HG02885 (cell line): ENCODE measurements at regions not wholly inside any gene's neighbourhood (a gene's known extent, or its start where the extent isn't known, plus 50 kb on each side); places are given as distances from the start of the nearest gene placed in this dataset.

Experiments
- ATAC-seq: cut with Tn5 transposase; IDR thresholded peaks from one replicate; pipeline ENCODE4 v1.9.1; 2021; ENCODE audit warnings: mild to moderate bottlenecking; ENCODE audit not compliant: unreplicated experiment, poor library complexity

DNA sequence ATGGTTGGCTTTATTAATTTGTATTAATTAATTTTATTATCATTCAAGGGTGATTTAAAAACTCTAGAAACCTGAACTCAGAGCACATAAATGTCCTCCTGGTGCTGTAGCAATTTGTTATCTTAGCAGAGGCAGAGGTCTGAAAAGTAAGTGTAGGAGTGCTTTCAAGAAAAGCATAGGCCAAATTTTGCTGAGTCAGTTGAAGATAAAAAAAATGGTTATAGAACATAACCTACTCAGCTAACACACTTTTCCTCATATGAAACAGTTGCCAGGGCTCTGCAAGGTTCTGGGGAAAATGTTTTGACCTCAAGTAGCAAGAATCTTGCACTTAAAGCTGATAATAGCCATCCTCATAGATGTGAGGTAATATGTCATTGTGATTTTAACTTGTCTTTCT lies 53.5 kb upstream of the CHODL start:
- ATAC-seq = no peak

DNA sequence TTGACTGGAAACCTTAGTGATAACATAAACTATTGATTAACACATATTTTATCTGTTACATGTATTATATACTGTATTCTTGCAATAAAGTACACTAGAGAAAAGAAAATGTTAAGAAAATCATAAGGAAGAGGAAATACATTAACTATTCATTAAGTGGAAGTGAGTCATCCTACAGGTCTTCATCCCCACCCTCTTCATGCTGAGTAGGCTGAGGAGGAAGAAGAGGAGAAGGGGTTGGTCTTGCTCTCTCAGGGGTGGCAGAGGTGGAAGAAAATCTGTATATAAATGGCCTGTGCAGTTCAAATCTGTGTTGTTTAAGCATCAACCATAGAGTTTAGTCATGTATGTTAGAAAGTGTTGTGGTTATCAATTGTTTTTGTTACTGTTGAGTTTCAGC lies 66.1 kb upstream of the CHODL start:
- no peak for ATAC-seq

DNA sequence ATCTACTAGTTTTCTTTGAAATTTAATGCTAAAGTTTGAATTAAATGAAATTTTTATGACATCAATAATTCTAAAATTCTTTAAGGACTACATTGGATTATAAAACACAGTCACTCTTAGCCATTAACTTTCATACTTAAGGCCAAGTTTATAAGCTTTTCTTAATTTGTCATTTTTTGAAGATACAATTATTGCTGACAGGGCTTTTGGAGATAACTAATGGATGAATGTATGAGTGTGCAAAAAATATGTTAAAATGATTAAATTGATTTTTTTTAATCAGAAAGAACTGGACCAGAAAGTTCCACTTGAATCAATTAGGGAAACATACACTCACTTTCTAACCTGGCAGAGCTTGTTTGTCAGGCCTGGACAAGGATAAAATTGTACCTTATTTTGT lies 70.3 kb upstream of the CHODL start:
- ATAC-seq = no peak

DNA sequence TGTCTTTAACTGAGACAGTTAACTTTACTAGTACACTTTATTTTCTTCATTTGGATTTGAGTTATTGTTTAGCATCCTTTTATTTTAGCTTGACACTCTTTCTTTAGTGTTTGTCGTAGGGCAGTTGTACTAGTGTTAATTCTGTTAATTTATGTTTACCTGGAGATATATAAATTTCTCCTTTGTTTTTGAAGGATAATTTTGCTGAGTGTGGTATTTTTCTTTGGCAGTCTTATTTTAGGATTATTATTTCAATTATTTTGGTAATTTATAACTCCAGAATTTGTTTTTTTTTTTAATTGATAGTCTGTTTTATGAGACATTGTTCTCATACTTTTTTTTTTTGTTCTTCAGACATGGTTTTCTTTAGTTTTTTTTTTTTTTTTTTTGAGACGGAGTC lies 73.8 kb upstream of the CHODL start:
- ATAC-seq = no peak

DNA sequence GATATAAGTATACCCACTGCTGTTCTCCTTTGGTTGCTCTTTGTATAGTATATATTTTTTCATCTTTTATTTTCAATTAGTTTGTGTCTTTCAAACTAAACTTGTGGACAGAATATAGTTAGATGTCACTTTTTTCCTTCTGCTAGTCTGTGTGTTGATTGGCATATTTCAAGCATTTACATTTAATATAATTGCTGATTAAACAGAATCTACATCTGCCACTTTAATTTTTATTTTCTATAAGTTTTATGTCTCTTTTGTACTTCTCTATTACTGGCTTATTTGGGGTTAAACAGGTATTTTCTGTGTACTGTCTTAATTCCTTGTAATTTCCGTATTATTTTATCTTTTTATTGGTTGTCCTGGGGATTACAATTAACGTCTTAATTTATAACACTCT lies 74.4 kb upstream of the CHODL start:
- ATAC-seq = no peak

DNA sequence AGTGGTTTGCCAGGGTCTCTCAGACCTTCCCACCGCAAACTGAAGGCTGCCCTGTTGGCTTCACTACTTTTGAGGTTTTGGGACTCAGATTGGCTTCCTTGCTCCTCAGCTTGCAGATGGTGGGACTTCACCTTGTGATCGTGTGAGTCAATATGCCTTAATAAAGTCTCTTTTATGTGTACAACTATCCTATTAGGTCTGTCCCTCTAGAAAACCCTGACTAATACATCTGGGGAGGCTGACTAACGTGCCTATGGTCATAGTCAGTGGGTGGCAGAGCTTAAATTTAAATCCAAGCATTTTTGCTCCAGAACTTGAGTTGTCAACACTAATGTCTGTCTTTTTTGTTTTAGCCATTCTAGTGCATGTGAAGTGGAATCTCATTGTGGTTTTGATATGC lies 76.5 kb upstream of the CHODL start:
- ATAC-seq = no peak

DNA sequence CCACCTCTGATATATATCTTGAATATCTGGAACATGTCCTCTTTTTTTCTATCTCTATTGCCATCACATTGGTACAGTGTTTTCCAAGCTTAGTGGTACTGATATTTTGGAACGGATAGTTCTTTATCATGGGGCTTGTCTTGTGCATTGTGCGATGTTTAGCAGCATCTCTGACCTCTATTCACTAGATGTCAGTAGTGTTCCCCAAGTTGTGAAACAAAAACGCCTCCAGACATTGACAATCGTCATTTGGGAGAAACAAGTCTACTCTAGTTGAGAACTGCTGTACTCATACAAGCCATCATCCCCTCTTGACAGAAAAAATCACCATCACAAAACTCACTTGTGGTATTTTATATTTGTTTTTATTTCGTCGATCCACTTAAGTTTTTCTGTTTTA lies 79.7 kb upstream of the CHODL start:
- ATAC-seq = no peak

DNA sequence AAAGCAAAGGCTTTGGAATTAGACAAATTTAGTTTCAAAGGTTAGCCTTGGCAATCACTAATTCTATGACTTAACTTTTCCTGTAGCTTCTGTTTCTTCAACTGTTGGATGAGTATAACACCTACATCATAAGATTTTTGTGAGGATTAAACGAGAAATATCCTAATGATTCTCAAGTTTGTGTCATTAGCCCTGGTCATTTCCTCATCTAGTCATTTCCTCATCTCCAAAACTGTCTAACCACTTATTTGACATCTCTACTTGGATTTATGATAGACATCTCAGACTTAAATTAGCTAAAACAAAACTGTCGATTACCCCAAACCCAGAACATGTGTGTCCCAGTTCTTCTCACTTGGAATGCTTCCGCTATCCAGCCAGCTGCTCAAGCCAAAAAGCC lies 80.2 kb upstream of the CHODL start:
- no peak for ATAC-seq

DNA sequence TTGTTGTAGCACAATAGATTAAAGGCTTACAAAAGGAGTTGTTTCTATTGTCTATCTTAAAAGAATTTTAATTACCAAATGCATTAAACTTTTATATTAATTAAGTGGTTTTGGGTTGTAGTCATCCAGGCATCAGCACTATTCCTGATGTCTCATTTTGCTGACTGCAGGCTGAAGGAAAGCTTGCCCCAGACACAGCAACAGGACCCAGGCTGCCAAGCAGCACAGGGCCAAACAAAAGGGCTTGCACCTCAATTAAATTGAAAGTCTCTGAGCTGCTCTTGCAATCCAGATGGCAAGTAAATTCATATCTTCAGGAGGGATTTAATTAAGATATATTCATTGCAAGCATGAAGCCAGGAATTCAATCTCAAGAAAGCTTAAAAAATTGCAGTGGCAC lies 80.7 kb upstream of the CHODL start:
- ATAC-seq = no peak

DNA sequence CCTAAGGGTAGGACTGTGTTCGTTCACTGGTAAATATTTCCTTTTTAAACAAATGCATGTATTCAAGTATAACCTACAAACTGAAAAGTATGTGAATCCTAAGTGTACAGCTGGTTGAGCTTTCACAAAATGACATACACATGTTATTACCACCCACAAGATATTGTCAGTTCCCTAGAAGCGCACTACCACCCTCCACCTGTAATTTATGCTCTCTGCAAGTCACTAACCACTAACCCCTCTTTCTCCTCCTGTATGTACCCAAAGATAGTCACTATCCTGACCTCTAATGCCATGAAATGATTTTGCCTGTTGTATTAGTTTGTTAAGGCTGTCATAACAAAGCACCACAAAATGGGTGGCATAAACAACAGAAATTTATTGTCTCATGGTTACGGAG lies 82.8 kb upstream of the CHODL start:
- ATAC-seq = no peak

DNA sequence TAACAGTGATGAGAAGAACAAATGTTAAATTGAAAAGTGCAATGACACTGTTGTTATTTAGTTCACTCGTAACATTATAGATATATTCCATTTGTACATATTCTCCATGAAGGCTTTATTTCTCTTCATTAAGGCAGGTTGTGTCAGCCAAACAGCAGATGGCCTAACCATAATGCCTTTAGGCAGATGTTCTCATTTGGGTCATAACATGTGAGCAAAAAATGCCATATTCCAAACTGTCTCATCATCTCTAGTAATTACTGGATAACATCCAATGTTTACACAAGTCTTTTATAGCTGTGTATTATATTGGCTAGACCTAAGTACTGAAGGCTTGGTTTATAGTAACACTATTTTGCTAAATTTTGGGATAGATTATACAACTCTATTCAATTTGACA lies 87.2 kb upstream of the CHODL start:
- ATAC-seq = no peak

DNA sequence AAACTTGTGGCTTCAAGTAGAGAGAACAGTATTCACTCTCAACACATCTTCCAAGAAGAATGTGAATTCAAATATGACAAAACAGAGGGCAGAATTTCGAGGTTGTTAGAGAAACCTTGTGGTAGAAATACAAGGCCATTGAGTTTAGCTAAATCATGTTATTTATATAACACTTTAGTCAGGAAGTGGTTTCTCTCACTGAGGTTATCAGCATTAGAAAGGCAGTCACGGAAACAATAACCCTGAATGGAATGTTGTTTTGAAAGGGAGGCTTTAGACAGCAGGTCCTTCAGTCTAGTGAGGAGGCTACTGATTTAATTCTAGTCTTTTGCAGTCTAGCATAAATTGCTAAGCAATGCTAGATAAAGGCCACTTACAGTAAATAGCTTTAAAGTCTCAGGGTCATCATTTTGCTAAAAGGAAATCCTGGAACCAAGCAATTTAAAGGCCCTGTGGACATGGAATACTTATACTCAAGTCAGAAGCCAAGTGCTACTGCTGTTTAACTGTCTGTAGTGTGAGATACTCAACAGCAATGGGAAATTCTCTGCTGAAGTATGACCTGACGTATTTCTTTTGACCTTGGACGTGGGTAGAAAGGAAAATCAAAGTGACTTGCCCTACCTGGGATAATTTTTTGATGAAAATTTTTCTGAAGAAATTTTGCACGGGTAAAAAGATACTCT lies 89.0 kb upstream of the CHODL start:
- ATAC-seq = no peak

DNA sequence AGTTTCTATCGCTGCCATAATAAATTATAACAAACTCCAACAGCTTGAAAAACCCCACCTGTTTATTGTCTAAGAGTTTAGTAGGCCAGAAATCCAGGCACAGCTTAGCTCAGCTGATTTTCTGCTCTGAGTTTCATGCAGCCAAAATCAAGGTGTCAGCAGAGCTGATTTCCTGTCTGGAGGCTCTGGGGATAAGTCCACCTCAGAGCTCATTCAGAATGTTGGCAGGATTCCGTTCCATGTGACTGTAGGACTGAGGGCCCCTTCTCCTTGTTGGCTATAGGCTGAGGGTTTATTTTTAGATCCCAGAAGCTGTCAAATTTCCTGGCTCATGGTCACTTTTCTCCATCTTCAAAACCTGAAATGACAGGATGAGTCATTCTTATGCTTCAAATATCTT lies 91.6 kb upstream of the CHODL start:
- ATAC-seq = no peak

DNA sequence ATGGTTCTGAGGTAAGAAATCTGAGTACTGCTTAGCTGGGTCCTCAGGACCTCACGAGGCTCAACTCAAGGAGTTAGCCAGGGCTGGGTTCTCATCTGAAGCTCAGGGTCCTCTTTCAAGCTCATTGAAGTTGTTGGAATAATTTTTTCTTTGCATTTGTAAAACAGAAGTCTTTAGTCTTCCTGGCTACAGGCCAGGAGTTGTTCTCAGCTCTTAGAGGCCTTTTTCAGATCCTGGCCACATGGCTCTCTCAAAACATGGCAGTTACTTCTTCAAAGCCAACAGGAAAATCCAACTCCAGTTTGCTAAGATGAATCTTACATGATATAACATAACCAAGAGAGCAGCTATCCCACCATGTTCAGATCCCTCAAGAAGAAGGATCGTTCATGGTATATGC lies 92.3 kb upstream of the CHODL start:
- ATAC-seq = no peak

DNA sequence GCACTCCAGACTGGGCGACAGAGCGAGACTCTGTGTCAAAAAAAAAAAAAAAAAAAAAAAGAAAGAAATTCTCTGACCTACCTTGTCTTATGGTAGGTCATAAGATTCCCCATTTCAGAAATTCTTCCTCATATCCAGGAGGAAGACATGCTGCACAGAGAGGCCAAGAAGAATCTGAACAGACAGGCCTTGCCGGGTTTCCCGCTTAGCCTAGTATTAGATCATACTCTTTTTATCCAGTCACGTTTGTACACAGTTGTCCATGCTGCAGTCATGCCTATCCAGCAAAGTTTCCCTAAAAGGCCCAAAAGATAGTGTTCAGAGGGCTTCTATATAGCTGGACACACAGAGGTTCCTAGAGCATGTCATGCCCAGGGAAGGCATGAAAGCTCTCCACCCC lies 93.6 kb upstream of the CHODL start:
- ATAC-seq = no peak

DNA sequence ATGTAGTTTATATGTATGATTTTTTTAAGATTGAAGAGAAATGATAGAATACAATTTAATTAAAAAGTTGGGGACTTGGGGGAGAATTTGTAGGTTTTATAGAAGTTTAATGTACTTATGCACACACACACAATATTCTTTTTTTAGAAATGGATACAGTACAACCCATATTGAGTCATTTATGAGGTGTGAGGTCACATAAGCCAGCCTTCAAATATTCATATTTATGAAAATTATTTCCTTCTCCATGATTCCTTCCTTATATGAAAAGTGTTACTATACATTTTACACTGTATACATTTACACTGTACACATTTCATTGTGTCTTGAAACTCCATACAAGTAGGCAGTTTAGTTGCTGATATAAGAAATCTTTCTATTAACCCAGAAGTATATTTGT lies 96.2 kb upstream of the CHODL start:
- no peak for ATAC-seq

DNA sequence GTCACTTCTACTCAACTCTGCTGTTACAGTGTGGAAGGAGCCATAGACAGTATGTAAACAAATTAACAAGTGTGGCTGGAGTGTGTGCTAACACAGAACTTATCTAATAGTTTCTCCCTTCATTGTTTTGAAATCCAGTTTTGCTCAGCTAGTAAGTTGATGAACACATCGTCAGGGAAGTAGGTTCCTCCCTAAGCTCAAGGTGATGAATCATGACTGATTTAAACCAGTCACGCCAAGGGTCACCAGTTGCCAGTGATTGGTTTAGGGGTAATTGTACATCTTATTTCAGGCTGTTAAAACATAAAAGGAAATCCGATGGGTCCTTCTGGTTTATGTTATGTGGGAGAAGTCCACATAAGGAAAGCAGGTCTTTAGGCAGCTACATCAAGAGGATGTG lies 97.0 kb upstream of the CHODL start:
- ATAC-seq = no peak

DNA sequence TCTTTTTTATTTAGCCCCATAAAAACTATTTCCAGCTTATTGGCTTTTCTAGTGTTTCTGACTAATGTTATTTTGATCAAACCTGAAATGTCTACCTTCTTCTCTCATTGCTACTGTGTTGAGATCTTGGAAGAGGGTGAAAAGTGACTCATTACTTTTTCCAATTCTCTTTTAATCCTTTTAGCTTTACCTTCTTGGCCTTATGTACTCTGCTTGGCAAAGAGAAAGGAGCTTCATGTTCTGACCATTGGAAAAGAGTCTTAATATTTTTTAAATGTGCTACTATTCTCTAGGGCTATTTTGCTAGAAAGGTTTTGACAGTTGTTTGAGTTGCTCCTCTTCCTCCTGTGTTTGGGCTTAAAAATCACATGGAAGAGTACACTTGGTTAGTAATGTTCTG lies 97.8 kb upstream of the CHODL start:
- ATAC-seq = no peak

DNA sequence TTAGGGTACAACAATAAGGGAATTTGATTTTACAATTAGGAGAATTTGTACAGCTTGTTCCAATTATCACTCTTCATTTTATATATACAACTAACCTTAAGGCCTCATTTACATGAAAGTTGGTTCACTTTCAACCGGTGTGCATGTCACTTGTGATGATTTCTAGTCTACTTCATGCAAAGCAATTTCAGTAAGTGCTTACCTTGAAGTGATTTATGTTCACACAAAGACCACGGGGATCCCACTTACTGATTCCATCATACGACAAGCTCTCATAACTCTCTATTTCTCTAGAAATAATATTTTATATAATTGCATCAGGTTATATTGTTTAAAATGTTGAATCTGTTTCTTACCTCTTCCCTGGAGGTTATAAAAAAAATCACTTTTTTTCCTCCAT lies 100.3 kb upstream of the CHODL start:
- no peak for ATAC-seq

DNA sequence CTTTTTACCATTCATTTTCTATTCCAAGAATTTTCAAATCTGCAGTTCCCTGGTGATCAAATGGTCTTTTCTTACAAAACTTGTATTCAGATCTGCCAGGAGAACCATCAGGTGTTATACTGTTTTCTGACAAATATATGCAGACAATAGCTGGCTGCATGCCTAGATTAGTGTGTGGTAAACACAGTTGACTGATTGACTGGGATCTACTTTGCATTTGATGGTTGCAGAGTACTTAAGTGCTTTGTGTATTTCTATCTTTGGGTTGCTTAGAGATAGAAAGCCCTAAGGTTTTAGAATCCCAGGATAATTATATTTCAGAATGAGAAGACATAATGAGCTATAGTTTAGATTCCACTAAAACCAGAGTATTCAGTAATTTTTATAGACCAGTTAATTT lies 102.0 kb upstream of the CHODL start:
- no peak for ATAC-seq

DNA sequence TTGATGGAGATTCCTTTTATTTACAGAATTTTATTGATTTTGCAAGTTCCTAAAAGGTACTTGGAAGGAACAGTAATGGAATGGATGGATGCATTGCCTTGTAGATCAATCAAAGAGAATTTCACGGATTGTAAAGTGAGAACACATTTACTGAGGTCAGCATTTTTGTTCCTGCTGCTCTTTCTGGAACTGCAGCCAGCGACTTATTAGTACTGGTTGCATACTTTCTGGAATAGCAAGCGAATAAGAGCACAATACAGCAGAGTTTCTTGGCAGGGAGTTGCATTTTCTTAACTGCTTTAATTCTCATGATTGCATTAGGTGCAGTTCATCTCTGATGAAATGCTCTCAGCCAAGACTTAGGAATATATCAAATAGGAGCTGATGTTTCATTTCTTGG lies 106.1 kb upstream of the CHODL start:
- ATAC-seq = no peak

DNA sequence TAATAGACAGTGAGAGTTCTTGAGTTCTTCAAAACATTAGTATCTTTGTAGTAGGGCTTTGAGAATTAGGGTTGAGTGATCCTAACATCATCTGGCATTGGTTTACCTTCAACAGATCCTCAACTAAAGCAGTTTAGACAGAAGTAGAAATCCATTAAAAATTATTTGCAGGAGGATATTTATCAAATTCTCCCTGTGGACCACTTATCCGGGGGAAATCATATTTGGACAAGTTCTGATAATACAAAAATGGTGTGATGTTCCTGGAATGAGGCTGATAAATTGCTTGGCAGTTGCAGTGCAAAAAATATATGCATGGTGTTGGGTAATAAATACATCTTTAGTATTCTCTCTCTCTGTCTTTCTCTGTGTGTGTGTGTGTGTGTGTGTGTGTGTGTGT lies 115.1 kb upstream of the CHODL start:
- no peak for ATAC-seq

DNA sequence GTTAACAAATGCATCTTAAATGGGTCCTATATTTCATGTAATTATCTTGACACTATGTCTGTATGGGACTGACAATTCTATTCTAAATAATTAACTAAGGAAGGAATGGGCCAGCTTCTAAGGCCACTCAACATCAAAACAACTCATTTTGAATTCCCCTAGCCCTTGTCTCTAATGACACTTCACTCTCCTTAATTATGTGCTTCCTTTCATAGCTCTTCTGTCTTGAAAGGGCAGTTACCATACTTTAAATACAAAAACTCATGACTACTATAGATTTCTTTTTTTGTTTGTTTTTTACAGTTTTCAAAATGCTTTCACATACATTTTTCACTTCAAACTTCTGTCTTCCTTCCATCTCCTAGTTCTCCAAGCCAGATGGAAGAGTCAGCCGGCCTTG lies 126.1 kb upstream of the CHODL start:
- ATAC-seq = no peak
